ENCODE measurements at regions not wholly inside any gene's neighbourhood (a gene's known extent, or its start where the extent isn't known, plus 50 kb on each side); places are given as distances from the start of the nearest gene placed in this dataset.

GRCh38 chrX:146238173-146238572, 420.5 kb downstream of the SLITRK2 start:
- peaks cover 55 to 63% of the 10 kb centered on the region in 2 experiments for H3K9me3 Mint-ChIP-seq
- H3K18ac ChIP-seq (ENCODE audit: insufficient read length, low read depth, low read length) = no peak overlapping the region
- no peak overlapping the region for H3K27ac Mint-ChIP-seq
- no peak overlapping the region for H3K27ac ChIP-seq (ENCODE audit: insufficient read length, low read depth, low read length)
- no peak overlapping the region for H3K9ac ChIP-seq (ENCODE audit: extremely low read depth, insufficient read length, low read length)
- no peak for DNase-seq
- no peak overlapping the region for H2BK5ac ChIP-seq (ENCODE audit: insufficient read length, low read length)
- no peak overlapping the region for H4K5ac ChIP-seq (ENCODE audit: insufficient read length, low read depth, low read length)
- no peaks in the 10 kb centered on the region for H3K79me2 ChIP-seq (ENCODE audit: insufficient read depth, low read length)
- H3K27me3 Mint-ChIP-seq (ENCODE audit: low read depth) = peaks cover 2% of the 10 kb centered on the region; the same call in 1 of the 2 replicates
- no peak overlapping the region for H3K4me3 Mint-ChIP-seq
- no peak overlapping the region for H2BK120ac ChIP-seq (ENCODE audit: low read depth, low read length, poor library complexity, severe bottlenecking)
- H4K91ac ChIP-seq (ENCODE audit: insufficient read length, low read depth, low read length) = no peak overlapping the region
- no peak for TF ChIP-seq CTCF (conservative IDR thresholded peaks at IDR 0.05)
- no peak overlapping the region for H3K14ac ChIP-seq (ENCODE audit: insufficient read depth, low read length)
- H2BK12ac ChIP-seq (ENCODE audit: insufficient read length, low read depth, low read length) = no peak overlapping the region
- no peak overlapping the region for H3K4ac ChIP-seq (ENCODE audit: low read depth, low read length)
- no peak overlapping the region for H2BK20ac ChIP-seq (ENCODE audit: low read depth, low read length, poor library complexity, severe bottlenecking)
- H3K4me2 ChIP-seq (ENCODE audit: insufficient read depth, insufficient read length, low read length) = no peak overlapping the region
- no CpG with 5 or more reads among the region's 2 CpGs for WGBS (ENCODE audit: extremely low coverage, insufficient read length, low lambda C conversion rate)
- H3K36me3 Mint-ChIP-seq (ENCODE audit: insufficient read depth in 1 of 3, low read depth in 3 of 3) = peaks cover 3 to 5% (median 3%) of the 10 kb centered on the region in 3 experiments; a peak in 3 of 7 replicates
- no peak overlapping the region for H4K8ac ChIP-seq (replicated peaks; ENCODE audit: insufficient read length, low read depth, low read length)
- H3K23me2 ChIP-seq (ENCODE audit: insufficient read length, low read depth, low read length, poor library complexity, severe bottlenecking) = no peaks in the 10 kb centered on the region
- H3T11ph ChIP-seq (ENCODE audit: low read length) = no peak overlapping the region
- no peaks in the 10 kb centered on the region for H3K4me1 ChIP-seq (ENCODE audit: insufficient read depth, low read length)
- no peak overlapping the region for H2AFZ ChIP-seq (ENCODE audit: low read length)
- no peak overlapping the region for H2AK5ac ChIP-seq (ENCODE audit: insufficient read length, low read length)
- H3K56ac ChIP-seq (ENCODE audit: insufficient read length, low read depth, low read length) = no peak overlapping the region
- no peaks in the 10 kb centered on the region for H3K27me3 ChIP-seq (ENCODE audit: insufficient read depth, low read length)
- H3K4me1 Mint-ChIP-seq = no peaks in the 10 kb centered on the region
- no peak overlapping the region for H2BK15ac ChIP-seq (ENCODE audit: low read depth, low read length)
- H3K79me1 ChIP-seq (ENCODE audit: insufficient read depth, low read depth, low read length, poor library complexity, severe bottlenecking) = no peaks in the 10 kb centered on the region
- H3K23ac ChIP-seq (ENCODE audit: insufficient read length, low read depth, low read length) = no peak overlapping the region
- peaks cover 50% of the 10 kb centered on the region for H3K9me3 ChIP-seq (ENCODE audit: control insufficient read depth, low read depth, low read length)
- H4K20me1 ChIP-seq (ENCODE audit: control insufficient read depth, insufficient read depth, insufficient read length) = no peaks in the 10 kb centered on the region

All from H9 (cell line).